Activated T-helper 17 cell treated with anti-CD3 and anti-CD28 coated beads, Interleukin-2, amount 50 U/mL, for 72 hours (primary cell): ENCODE measurements at regions not wholly inside any gene's neighbourhood (a gene's known extent, or its start where the extent isn't known, plus 50 kb on each side); places are given as distances from the start of the nearest gene placed in this dataset.

Experiments used
- ATAC-seq: fragments of 150-1000 bp; cut with Tn5 transposase; replicated peaks from 2 replicates; pipeline ENCODE4 v1.10.0; 2021; ENCODE audit warnings: mild to moderate bottlenecking, moderate library complexity
- H3K27ac Mint-ChIP-seq: one replicate; pipeline ENCODE4 v1.8.0; 2022; ENCODE audit warnings: mixed read lengths
- H3K27me3 Mint-ChIP-seq: one replicate; pipeline ENCODE4 v1.8.0; 2022; ENCODE audit warnings: mixed read lengths
- H3K36me3 Mint-ChIP-seq: one replicate; pipeline ENCODE4 v1.8.0; 2022; ENCODE audit warnings: low read depth, mild to moderate bottlenecking, mixed read lengths
- H3K4me1 Mint-ChIP-seq: one replicate; pipeline ENCODE4 v1.8.0; 2022; ENCODE audit warnings: mixed read lengths
- H3K4me3 Mint-ChIP-seq: one replicate; pipeline ENCODE4 v1.8.0; 2022; ENCODE audit warnings: mild to moderate bottlenecking, mixed read lengths
- H3K9me3 Mint-ChIP-seq: one replicate; pipeline ENCODE4 v1.8.0; 2022; ENCODE audit warnings: mixed read lengths

DNA sequence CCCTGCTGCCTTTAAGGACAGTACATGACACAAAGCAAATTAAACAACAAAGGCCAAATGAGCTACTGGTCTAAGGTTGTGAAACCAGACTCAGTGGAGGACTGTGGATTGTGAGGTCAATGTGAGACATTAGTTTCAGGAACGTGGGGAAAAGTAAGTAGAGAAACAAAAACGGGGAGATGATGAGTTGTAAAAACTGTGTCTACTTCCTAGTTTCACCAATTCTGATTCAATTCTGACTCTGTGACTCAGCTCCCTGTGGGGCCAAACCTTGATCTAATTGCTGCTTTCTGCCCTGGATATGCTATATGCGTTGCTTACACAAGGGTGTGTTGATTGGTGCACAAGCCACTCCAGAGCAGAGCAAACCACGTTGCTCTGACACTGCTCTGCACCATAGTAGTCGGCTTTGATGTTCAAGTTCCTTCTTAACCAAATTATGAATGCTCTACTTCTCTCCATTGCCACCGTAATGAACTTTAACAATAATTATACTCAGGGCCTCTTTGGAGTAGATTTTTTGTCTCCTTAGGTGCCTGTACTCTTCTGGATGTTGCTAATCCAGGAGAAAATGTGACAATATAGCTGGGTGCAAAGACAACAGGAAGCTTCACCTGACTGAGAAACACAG lies 1640.1 kb upstream of the CELF4 start:
- ATAC-seq, result peak; percentile 11
- H3K27me3 Mint-ChIP-seq, result no peaks in the 10 kb centered on the region
- no peaks in the 10 kb centered on the region for H3K36me3 Mint-ChIP-seq
- no peak overlapping the region for H3K27ac Mint-ChIP-seq
- peaks cover 4% of the 10 kb centered on the region for H3K9me3 Mint-ChIP-seq
- H3K4me1 Mint-ChIP-seq, result no peaks in the 10 kb centered on the region
- no peak overlapping the region for H3K4me3 Mint-ChIP-seq

DNA sequence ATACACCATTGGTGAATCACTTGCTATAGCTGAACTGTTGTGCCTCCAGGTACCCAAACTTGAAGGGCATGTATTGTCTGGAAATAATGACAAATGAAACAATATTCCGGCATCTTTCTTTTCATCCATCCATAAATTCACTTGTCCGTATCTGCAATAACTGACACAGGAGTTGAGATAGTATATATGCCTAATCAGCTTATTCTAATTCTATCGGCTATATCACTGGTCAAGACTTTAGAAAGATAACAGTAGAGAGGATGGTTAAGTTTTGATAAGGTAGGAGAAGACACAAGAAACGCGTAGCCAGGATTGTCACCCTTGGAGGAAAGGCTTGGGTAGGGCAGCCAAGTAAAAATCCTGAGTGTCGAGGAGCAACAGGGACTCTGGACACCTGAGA lies 1634.6 kb upstream of the CELF4 start:
- no peak for ATAC-seq
- no peak overlapping the region for H3K4me3 Mint-ChIP-seq
- H3K27me3 Mint-ChIP-seq, result no peaks in the 10 kb centered on the region
- H3K27ac Mint-ChIP-seq, result no peak overlapping the region
- no peaks in the 10 kb centered on the region for H3K4me1 Mint-ChIP-seq
- peaks cover 4% of the 10 kb centered on the region for H3K9me3 Mint-ChIP-seq
- no peaks in the 10 kb centered on the region for H3K36me3 Mint-ChIP-seq

DNA sequence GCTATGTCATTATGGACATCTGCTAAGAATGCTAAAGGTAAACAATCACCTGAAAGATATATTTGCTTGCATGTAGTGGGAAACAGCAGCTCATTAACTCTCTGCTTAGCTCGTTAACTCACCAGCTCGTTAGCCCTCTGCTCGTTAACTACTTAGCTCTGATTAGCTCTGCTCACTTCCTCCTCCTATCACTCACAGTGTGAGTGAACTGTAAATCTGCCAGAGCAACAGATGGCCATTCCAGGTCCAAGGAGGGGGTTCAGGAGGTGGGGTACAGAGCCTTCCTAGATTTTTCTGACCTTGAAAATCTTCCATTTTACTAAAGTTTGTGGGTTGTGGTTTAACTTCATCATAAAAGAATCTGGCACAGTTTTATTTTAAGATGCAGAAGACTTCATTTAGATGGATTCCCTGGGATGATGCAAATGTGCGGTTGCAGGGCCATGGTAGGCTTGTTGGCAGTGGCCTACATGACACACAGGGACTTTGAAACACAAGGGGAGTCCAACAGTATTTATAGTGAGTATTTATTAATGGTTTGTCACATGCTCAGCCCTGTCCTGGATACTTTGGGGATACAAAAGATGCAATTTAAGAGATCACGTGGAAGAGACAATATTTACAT lies 1633.7 kb upstream of the CELF4 start:
- no peaks in the 10 kb centered on the region for H3K4me1 Mint-ChIP-seq
- no peak for ATAC-seq
- peaks cover 4% of the 10 kb centered on the region for H3K9me3 Mint-ChIP-seq
- no peaks in the 10 kb centered on the region for H3K27me3 Mint-ChIP-seq
- H3K4me3 Mint-ChIP-seq, result no peak overlapping the region
- no peaks in the 10 kb centered on the region for H3K36me3 Mint-ChIP-seq
- H3K27ac Mint-ChIP-seq, result no peak overlapping the region

DNA sequence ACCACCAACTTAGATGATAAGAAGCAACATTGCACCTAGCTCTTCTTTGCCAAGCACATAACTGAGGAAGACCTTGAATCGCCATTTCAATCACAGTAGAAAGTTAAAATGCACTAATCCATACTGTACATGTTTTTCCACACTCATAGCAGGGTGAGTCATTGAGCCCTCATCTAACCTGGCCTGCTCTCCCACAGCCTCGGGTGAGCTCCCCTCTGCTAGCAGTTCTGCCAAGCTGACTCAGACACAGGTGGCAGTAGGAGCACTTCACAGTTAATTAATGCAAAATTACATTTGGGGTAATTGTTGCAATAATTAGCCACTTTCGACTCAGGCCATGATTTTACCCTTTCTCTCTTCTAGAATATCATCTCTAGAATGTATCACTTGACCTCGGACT lies 1632.8 kb upstream of the CELF4 start:
- Mint-ChIP-seq H3K4me1 (no peaks in the 10 kb centered on the region), H3K36me3 (no peaks in the 10 kb centered on the region), H3K9me3 (peaks cover 4% of the 10 kb centered on the region), H3K27me3 (no peaks in the 10 kb centered on the region), H3K4me3 (no peak overlapping the region), H3K27ac (no peak overlapping the region)
- no peak for ATAC-seq

DNA sequence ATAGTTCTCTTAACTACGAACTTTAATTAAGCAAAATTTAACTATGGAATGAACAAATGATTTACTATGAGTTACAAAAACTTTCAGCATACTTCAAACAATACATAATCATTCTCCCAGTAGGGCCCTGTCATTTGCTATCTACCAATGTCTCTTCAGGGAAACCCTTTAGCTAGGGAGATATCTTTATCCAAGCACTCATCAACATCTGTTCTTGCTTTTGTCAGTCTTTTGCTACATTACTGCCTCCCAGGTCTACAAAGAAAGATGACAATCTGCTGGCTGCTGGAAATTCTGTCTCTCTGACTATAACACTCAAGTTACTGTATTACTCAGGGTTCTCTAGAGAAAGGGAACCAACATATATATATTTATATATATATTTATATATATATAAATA lies 1626.3 kb upstream of the CELF4 start:
- no peak overlapping the region for H3K4me3 Mint-ChIP-seq
- no peaks in the 10 kb centered on the region for H3K36me3 Mint-ChIP-seq
- H3K4me1 Mint-ChIP-seq, result no peaks in the 10 kb centered on the region
- H3K27ac Mint-ChIP-seq, result no peak overlapping the region
- no peak for ATAC-seq
- no peaks in the 10 kb centered on the region for H3K27me3 Mint-ChIP-seq
- H3K9me3 Mint-ChIP-seq, result peaks cover 4% of the 10 kb centered on the region

DNA sequence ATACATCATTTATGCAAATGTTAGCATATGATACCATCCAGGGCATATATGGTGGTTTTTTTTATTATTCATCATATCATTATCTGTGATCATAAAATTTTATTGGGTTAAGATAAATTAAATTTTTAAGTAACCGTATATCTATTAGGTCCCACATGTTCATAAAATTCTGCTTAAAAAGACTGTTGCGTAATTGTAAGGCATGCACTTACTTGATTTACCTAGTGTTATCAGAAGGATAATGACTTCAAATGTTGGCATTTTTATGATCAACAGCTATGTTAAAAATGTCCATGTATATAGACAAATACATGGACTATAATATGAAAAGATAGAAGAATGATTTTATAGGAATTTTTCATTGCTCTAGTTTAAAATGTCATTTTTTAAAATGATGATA lies 1625.5 kb upstream of the CELF4 start:
- Mint-ChIP-seq H3K36me3 (no peaks in the 10 kb centered on the region), H3K9me3 (peaks cover 4% of the 10 kb centered on the region), H3K4me1 (no peaks in the 10 kb centered on the region), H3K4me3 (no peak overlapping the region), H3K27me3 (no peaks in the 10 kb centered on the region), H3K27ac (no peak overlapping the region)
- no peak for ATAC-seq

DNA sequence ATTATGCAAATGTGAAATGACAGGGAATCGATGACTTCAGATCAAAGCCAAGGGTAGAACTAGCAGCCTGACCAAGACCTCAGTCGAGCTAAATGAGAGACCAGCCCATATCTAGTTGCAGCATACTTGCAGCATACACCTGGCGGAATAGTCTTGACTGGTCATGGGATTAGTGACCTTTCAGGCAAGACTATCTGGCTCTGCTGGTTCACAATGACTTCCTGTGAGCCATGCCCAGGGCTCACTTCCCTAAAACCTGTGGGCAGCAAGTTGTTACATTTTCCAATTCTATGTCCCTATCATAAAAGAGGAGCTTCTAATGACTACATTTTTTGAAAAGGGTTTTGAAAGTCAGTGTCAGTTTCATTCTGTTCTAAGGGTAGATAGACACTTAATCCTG lies 1624.9 kb upstream of the CELF4 start:
- Mint-ChIP-seq H3K4me1 (no peaks in the 10 kb centered on the region), H3K36me3 (no peaks in the 10 kb centered on the region), H3K9me3 (peaks cover 4% of the 10 kb centered on the region), H3K27ac (no peak overlapping the region), H3K27me3 (no peaks in the 10 kb centered on the region), H3K4me3 (no peak overlapping the region)
- no peak for ATAC-seq

DNA sequence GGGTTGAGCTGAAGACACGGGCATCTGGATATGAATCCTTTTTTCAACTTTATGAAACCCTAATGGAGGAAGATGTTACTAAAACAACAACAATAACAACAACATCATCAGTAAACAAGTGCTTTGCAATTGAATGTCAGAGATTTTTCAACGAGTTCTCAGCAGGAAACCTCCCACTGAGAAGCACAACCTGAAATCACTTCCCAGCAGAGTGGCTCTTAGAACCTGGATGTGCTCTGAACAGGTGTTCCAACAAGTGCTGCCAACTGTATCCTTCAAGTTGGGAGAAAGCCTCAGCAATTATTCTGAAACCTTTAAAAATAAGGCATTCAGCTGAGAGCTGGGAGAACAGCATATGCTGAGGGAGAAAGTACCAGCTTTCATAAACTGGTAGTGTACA lies 1622.7 kb upstream of the CELF4 start:
- H3K9me3 Mint-ChIP-seq, result peaks cover 4% of the 10 kb centered on the region
- H3K4me1 Mint-ChIP-seq, result no peaks in the 10 kb centered on the region
- no peak for ATAC-seq
- H3K4me3 Mint-ChIP-seq, result no peak overlapping the region
- no peaks in the 10 kb centered on the region for H3K36me3 Mint-ChIP-seq
- H3K27ac Mint-ChIP-seq, result no peak overlapping the region
- no peaks in the 10 kb centered on the region for H3K27me3 Mint-ChIP-seq

DNA sequence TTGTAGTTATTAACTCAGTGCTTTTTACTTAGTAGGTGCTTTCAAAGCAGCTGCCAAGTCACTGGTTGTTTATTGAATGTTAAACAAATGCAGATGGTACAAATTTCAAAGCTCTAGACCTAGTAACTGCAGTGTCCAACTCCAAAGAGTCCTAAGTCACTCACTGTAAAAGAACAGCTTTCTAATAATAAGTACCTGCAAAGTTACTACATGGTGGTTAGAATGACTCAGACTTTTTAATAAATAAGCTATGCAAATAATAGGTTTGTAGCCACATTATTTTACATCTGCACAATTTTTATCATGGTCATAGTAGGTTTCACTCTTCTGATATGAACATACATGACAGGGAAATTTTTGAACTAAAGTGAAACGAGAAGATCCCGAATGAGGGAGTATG lies 1620.4 kb upstream of the CELF4 start:
- Mint-ChIP-seq H3K27me3 (no peaks in the 10 kb centered on the region), H3K4me3 (no peak overlapping the region), H3K27ac (no peak overlapping the region), H3K9me3 (peaks cover 4% of the 10 kb centered on the region), H3K36me3 (no peaks in the 10 kb centered on the region), H3K4me1 (no peaks in the 10 kb centered on the region)
- ATAC-seq, result no peak

DNA sequence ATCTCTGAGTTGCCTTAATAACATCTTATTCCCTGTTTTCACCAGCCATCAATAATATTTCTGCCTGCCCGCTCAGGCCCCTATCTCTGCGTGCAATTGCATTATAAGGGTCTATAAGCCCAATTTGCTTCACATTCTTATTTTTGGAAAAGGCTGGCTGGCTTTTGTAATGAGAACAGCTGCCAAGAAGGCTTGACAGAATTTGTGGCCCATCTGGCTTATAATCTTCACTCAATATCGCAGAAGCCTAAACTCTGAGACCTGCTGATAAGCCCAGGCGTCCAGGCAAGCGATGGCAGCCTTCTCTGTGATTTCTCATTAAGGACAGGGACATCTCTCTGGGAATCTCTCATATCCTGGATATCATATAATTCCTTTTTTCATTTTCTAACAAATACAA lies 1618.6 kb upstream of the CELF4 start:
- no peaks in the 10 kb centered on the region for H3K36me3 Mint-ChIP-seq
- no peak overlapping the region for H3K27ac Mint-ChIP-seq
- H3K9me3 Mint-ChIP-seq, result peaks cover 10% of the 10 kb centered on the region
- H3K4me1 Mint-ChIP-seq, result no peaks in the 10 kb centered on the region
- H3K27me3 Mint-ChIP-seq, result no peaks in the 10 kb centered on the region
- no peak overlapping the region for H3K4me3 Mint-ChIP-seq
- no peak for ATAC-seq

DNA sequence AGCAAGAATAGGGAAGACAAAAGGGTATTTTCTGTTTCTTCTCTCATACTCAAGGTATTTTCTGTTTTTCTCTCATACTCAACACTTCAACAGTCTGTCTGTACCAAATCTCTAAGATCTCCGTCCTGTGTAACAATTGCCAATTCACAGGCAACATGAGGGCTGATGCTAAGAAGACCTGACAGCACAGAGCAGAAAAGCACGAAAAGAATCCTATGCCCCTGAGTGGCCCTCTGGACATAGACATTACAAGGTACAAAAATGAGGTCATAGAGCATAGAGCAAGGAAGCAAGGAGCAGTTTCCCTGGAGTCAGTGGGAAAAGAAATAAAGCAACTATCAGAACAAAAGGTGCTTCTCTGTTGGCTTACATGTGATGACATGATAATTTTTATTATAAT lies 1612.6 kb upstream of the CELF4 start:
- no peak overlapping the region for H3K27ac Mint-ChIP-seq
- H3K27me3 Mint-ChIP-seq, result no peaks in the 10 kb centered on the region
- ATAC-seq, result no peak
- H3K36me3 Mint-ChIP-seq, result no peaks in the 10 kb centered on the region
- peaks cover 6% of the 10 kb centered on the region for H3K9me3 Mint-ChIP-seq
- H3K4me1 Mint-ChIP-seq, result no peaks in the 10 kb centered on the region
- H3K4me3 Mint-ChIP-seq, result no peak overlapping the region

DNA sequence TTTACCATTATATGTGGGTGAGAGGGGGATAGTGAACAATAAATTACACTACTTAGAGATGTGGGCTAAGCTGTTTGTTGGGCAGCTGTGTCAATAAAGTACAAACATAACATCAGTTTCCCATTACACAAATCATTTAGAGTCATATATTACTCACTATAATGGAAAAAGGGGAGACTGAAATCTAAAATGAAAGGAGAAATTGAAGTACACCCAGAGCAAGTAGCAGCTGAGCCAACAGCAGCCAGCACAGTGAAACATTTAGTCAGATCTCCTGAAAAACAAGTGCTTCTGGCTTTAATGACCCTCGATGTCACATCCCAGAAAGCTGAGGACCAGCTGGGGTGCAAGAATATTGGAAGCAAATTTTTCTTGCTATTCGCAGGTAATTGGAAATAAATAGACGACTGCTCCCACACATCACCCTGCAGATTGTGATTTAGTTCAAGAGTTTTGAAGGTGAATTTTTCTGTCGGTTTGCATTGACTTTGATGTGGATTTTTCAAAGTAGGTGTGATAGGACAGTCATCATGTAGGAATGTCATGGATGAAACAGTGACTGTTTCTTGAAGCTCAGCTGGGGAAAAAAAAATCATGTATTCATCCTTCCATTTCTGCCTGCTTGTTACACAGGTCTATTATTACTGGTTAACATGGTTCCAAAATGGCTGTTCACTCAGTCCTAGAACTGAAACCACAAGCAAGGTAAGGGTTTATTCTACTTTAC lies 1607.3 kb upstream of the CELF4 start:
- Mint-ChIP-seq H3K27me3 (no peaks in the 10 kb centered on the region), H3K9me3 (peaks cover 5% of the 10 kb centered on the region), H3K27ac (no peak overlapping the region), H3K4me1 (no peaks in the 10 kb centered on the region), H3K36me3 (no peaks in the 10 kb centered on the region), H3K4me3 (no peak overlapping the region)
- no peak for ATAC-seq

DNA sequence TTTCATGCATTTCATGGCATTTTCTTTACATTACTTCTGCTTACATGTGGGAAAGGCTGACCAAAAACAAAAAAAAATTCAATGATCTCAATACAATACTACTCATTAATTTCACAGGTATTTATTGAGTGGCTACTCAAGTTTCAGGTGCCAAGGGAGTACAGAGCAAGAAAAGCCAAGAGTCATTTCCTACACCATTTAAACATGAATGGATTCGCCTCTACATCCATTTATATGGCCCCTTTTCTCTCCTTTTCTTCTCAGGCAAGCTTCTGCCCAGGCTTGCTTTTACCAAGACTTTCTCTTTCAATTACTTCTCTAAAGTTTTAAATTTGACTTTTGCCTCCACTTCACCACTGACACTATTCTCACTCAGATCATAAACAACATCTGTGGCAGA lies 1603.1 kb upstream of the CELF4 start:
- ATAC-seq, result no peak
- no peak overlapping the region for H3K27ac Mint-ChIP-seq
- peaks cover 15% of the 10 kb centered on the region for H3K9me3 Mint-ChIP-seq
- no peaks in the 10 kb centered on the region for H3K36me3 Mint-ChIP-seq
- no peaks in the 10 kb centered on the region for H3K4me1 Mint-ChIP-seq
- H3K27me3 Mint-ChIP-seq, result no peaks in the 10 kb centered on the region
- H3K4me3 Mint-ChIP-seq, result no peak overlapping the region

DNA sequence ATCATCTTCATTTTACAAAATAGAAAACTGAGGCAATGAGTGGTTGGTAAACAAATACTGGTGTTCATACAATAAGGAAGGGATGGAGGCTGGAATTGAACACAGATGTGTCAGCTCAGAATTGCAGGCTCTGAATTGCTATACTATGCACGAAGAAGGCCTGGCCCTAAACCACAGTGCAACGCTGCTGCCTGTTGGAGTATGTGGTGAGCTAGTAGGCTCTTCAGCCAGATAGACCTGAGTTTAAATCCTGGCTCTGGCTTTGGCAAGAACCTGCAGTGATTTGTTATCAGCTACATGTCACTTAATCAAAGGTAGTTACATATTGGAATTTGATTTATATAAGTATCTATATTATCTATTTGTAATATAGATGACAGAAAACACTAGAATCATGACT lies 1602.4 kb upstream of the CELF4 start:
- Mint-ChIP-seq H3K9me3 (peaks cover 16% of the 10 kb centered on the region), H3K27ac (no peak overlapping the region), H3K36me3 (no peaks in the 10 kb centered on the region), H3K27me3 (no peaks in the 10 kb centered on the region), H3K4me1 (no peaks in the 10 kb centered on the region), H3K4me3 (no peak overlapping the region)
- ATAC-seq, result no peak

DNA sequence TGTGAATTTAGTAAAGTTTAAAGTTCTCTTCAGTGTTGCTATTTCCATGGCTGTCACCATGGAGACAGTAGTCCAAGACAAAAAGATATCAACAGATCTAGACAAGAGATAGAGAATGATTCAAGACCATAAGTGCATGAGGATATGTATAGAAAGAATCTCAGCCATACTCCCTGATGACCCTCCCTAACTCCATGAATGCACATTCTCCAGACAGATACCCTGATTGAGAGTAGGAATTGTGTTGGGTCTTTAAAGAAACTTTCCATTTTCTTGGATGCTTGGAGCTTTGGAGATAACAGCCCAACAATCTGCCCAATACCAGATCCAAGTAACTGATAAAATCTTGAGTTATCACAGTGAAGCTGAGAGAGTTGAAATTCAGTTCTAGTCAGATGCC lies 1601.2 kb upstream of the CELF4 start:
- H3K27me3 Mint-ChIP-seq, result no peaks in the 10 kb centered on the region
- no peaks in the 10 kb centered on the region for H3K36me3 Mint-ChIP-seq
- H3K27ac Mint-ChIP-seq, result no peak overlapping the region
- no peaks in the 10 kb centered on the region for H3K4me1 Mint-ChIP-seq
- peaks cover 18% of the 10 kb centered on the region for H3K9me3 Mint-ChIP-seq
- H3K4me3 Mint-ChIP-seq, result no peak overlapping the region
- no peak for ATAC-seq
